ENCODE measurements at regions not wholly inside any gene's neighbourhood (a gene's known extent, or its start where the extent isn't known, plus 50 kb on each side); places are given as distances from the start of the nearest gene placed in this dataset.

- no peak for TF ChIP-seq CTCF (IDR thresholded peaks at IDR 0.05)
- TF ChIP-seq POLR2AphosphoS5 (IDR thresholded peaks at IDR 0.05), result no peak
- TF ChIP-seq EP300 (IDR thresholded peaks at IDR 0.05), result no peak
Measured at GRCh38 chr12:125245581-125246557, 180.6 kb downstream of the AACS start.
